Loucy (cell line): ENCODE measurements at regions not wholly inside any gene's neighbourhood (a gene's known extent, or its start where the extent isn't known, plus 50 kb on each side); places are given as distances from the start of the nearest gene placed in this dataset.

Experiments
- H2AFZ ChIP-seq: fragments of 200-600 bp; sonication (generic); 2 replicates; pipeline ENCODE4 v1.6.0; 2016; ENCODE audit warnings: antibody characterized with exemption, mild to moderate bottlenecking, low read length, moderate library complexity
- H3F3A ChIP-seq: fragments of 200-600 bp; 2 replicates; pipeline ENCODE4 v1.6.0; 2016; ENCODE audit warnings: antibody characterized with exemption, low read depth, mild to moderate bottlenecking
- H3K27me3 ChIP-seq: fragments of 200-600 bp; sonication (generic); 2 replicates; pipeline ENCODE4 v1.6.1; 2014; ENCODE audit warnings: low read length, mild to moderate bottlenecking; ENCODE audit not compliant: insufficient read depth, poor library complexity, severe bottlenecking
- H3K36me3 ChIP-seq: fragments of 200-600 bp; sonication (generic); 2 replicates; pipeline ENCODE4 v1.6.1; 2016; ENCODE audit warnings: low read length; ENCODE audit not compliant: insufficient read depth
- H3K4me1 ChIP-seq: fragments of 200-600 bp; sonication (generic); 2 replicates; pipeline ENCODE4 v1.5.1; 2014; ENCODE audit warnings: low read length, mild to moderate bottlenecking; ENCODE audit not compliant: insufficient read depth, poor library complexity, severe bottlenecking
- H3K4me2 ChIP-seq: fragments of 200-600 bp; sonication (generic); 2 replicates; pipeline ENCODE4 v1.6.0; 2014; ENCODE audit warnings: antibody characterized with exemption, low read length, low read depth, mild to moderate bottlenecking; ENCODE audit not compliant: poor library complexity, severe bottlenecking
- H3K4me3 ChIP-seq: fragments of 200-600 bp; sonication (generic); 2 replicates; pipeline ENCODE4 v1.5.1; 2014; ENCODE audit warnings: low read length, mild to moderate bottlenecking, mixed read lengths; ENCODE audit not compliant: poor library complexity, severe bottlenecking
- H3K79me2 ChIP-seq: fragments of 200-600 bp; sonication (generic); 2 replicates; pipeline ENCODE4 v1.6.1; 2014; ENCODE audit warnings: low read length; ENCODE audit not compliant: insufficient read depth
- H3K9ac ChIP-seq: fragments of 200-600 bp; sonication (generic); 2 replicates; pipeline ENCODE4 v1.6.0; 2014; ENCODE audit warnings: mild to moderate bottlenecking, low read depth, low read length, moderate library complexity; ENCODE audit not compliant: poor library complexity, severe bottlenecking
- H3K9me2 ChIP-seq: fragments of 200-600 bp; sonication (generic); replicated peaks from 2 replicates; pipeline ENCODE4 v1.6.1; 2016; ENCODE audit warnings: low read depth, low read length, mixed read lengths
- H3K9me3 ChIP-seq: fragments of 200-600 bp; sonication (generic); 2 replicates; pipeline ENCODE4 v1.6.1; 2014; ENCODE audit warnings: mild to moderate bottlenecking, antibody characterized with exemption, low read length, low read depth; ENCODE audit not compliant: insufficient read depth
- H4K20me1 ChIP-seq: fragments of 200-600 bp; sonication (generic); 2 replicates; pipeline ENCODE4 v1.6.0; 2014; ENCODE audit warnings: antibody characterized with exemption, low read length, mild to moderate bottlenecking; ENCODE audit not compliant: insufficient read depth, poor library complexity, severe bottlenecking
- EZH2phosphoT487 ChIP-seq: fragments of 200-600 bp; IDR thresholded peaks from 2 replicates; pipeline ENCODE4 v1.6.1; 2018; ENCODE audit warnings: antibody characterized with exemption, mild to moderate bottlenecking, moderate library complexity, borderline replicate concordance
- TF ChIP-seq, protein P1 (sequence below): fragments of 200-600 bp; sonication (generic); conservative IDR thresholded peaks from 2 replicates; pipeline ENCODE4 v1.5.1; 2014; ENCODE audit warnings: mild to moderate bottlenecking, antibody characterized with exemption, low read length

DNA sequence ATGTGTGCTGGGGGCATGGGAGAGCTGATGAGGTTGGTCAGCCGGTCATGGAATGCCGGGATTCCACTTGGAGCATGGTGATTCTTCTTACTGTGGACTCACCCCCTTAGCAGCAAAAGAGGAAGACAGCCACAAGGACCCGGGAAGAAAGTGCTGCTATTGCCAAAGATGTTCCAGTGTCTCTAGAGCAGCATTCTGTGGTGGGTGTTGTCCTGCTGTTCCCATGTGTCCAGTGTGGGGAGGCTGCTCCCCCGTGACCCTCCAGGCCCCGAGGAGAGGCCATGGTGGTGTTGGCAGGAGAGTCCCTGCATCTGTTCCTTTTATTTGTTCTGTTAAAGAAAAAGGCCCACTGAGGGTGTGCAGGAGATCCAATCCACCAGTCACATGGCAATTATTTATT, 499.4 kb downstream of the RPS24 start:
- H3K9me2 ChIP-seq, result no peaks in the 10 kb centered on the region
- H3K4me2 ChIP-seq, result no peak overlapping the region
- TF ChIP-seq, protein P1, sequence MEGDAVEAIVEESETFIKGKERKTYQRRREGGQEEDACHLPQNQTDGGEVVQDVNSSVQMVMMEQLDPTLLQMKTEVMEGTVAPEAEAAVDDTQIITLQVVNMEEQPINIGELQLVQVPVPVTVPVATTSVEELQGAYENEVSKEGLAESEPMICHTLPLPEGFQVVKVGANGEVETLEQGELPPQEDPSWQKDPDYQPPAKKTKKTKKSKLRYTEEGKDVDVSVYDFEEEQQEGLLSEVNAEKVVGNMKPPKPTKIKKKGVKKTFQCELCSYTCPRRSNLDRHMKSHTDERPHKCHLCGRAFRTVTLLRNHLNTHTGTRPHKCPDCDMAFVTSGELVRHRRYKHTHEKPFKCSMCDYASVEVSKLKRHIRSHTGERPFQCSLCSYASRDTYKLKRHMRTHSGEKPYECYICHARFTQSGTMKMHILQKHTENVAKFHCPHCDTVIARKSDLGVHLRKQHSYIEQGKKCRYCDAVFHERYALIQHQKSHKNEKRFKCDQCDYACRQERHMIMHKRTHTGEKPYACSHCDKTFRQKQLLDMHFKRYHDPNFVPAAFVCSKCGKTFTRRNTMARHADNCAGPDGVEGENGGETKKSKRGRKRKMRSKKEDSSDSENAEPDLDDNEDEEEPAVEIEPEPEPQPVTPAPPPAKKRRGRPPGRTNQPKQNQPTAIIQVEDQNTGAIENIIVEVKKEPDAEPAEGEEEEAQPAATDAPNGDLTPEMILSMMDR, result no peak
- TF ChIP-seq EZH2phosphoT487, result no peak
- no peaks in the 10 kb centered on the region for H3K79me2 ChIP-seq
- no peak overlapping the region for H3K4me3 ChIP-seq
- no peak overlapping the region for H3K9ac ChIP-seq
- no peaks in the 10 kb centered on the region for H3K9me3 ChIP-seq
- no peaks in the 10 kb centered on the region for H4K20me1 ChIP-seq
- H3K36me3 ChIP-seq, result no peaks in the 10 kb centered on the region
- no peaks in the 10 kb centered on the region for H3K4me1 ChIP-seq
- H2AFZ ChIP-seq, result no peak overlapping the region
- no peaks in the 10 kb centered on the region for H3F3A ChIP-seq
- H3K27me3 ChIP-seq, result no peaks in the 10 kb centered on the region

DNA sequence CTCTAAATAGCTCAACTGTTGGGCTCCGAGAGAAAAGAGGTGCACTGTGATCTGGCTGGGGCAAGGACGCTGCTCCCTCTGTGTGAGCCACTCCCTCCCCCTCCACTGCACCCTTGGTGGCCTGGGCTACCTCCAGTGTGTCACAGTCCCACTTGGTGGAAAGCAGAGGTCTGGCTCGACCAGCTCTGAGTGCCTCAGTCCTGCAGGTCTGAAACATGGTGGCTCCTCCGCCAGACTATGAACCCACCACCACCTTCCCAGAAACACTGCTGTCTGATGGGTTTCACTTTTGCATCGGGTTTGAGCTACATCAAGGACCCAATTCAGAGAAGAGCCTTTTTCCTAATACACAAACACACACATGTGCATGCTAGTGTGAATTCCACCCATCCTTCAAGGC, 500.1 kb downstream of the RPS24 start:
- H3K4me3 ChIP-seq, result no peak overlapping the region
- H3K9ac ChIP-seq, result no peak overlapping the region
- H3K4me2 ChIP-seq, result no peak overlapping the region
- H3K9me3 ChIP-seq, result no peaks in the 10 kb centered on the region
- H3K36me3 ChIP-seq, result no peaks in the 10 kb centered on the region
- H3K4me1 ChIP-seq, result no peaks in the 10 kb centered on the region
- H4K20me1 ChIP-seq, result no peaks in the 10 kb centered on the region
- no peaks in the 10 kb centered on the region for H3K9me2 ChIP-seq
- TF ChIP-seq, protein P1, result no peak
- no peak for TF ChIP-seq EZH2phosphoT487
- H3K79me2 ChIP-seq, result no peaks in the 10 kb centered on the region
- no peaks in the 10 kb centered on the region for H3F3A ChIP-seq
- no peaks in the 10 kb centered on the region for H3K27me3 ChIP-seq
- no peak overlapping the region for H2AFZ ChIP-seq

DNA sequence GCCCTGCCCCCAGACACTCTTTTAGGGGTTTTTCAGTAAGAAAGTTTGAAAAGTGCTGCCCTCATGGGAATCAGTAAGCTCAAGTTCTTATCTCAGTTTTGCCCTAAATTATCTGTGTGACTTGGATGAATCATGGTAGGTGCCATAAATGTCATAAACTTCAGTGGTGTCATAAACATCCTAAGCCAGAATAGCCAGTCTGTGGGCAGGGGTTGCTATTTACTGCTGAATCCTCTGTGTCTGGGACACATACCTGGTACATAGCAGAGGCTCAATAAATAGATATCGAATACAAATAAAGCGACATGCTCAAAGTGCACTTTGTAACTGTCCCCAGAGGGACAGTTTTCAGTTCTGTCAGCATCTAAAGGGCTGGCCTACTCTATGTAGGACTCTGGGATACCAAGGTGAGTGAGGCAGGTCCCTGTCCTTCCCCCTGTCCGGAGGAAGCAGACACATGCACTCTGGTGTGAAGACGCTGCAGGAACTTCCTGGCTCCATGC, 502.1 kb downstream of the RPS24 start:
- H3K36me3 ChIP-seq, result no peaks in the 10 kb centered on the region
- H3K4me2 ChIP-seq, result no peak overlapping the region
- no peak for TF ChIP-seq EZH2phosphoT487
- TF ChIP-seq, protein P1, result no peak
- no peak overlapping the region for H2AFZ ChIP-seq
- no peaks in the 10 kb centered on the region for H3K79me2 ChIP-seq
- no peaks in the 10 kb centered on the region for H3K27me3 ChIP-seq
- H3K4me1 ChIP-seq, result peaks cover 4% of the 10 kb centered on the region
- no peaks in the 10 kb centered on the region for H3F3A ChIP-seq
- no peak overlapping the region for H3K4me3 ChIP-seq
- no peak overlapping the region for H3K9ac ChIP-seq
- no peaks in the 10 kb centered on the region for H4K20me1 ChIP-seq
- no peaks in the 10 kb centered on the region for H3K9me3 ChIP-seq
- no peaks in the 10 kb centered on the region for H3K9me2 ChIP-seq
